HG03064 (cell line): ENCODE measurements at regions not wholly inside any gene's neighbourhood (a gene's known extent, or its start where the extent isn't known, plus 50 kb on each side); places are given as distances from the start of the nearest gene placed in this dataset.
"Not testable (repeated sequence)": the region's sequence is repeated elsewhere in the genome, so short reads cannot be mapped to it uniquely, and the experiment has no call there.

ENCODE experiments used
- ATAC-seq: cut with Tn5 transposase; IDR thresholded peaks from one replicate; pipeline ENCODE4 v1.9.1; 2021; ENCODE audit warnings: low read depth; ENCODE audit not compliant: unreplicated experiment

- ATAC-seq, result no peak
These were observed 562.1 kb downstream of the DACH1 start for GRCh38 chr13:71304861-71305260.

DNA sequence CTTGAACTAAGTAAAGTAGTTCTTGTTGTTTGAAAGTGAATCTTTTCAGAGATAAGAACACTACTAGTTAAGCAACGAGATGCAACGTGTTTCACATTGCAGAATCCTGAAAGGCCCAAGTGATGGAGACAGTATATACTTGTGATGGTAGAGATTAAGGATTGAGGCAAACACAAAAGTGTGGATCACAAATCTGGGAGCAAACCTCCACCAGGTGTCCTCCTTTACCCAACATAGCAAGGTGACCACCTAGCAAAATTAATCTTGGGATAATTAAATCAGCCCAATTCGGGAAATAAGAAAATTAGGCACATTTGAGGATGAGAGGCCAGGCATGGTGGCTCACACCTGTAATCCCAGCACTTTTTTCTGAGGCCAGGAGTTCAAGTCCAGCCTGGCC is 563.9 kb downstream of the DACH1 start:
- no peak for ATAC-seq

- no peak for ATAC-seq
These were observed 566.4 kb downstream of the DACH1 start for GRCh38 chr13:71300602-71301001.

DNA sequence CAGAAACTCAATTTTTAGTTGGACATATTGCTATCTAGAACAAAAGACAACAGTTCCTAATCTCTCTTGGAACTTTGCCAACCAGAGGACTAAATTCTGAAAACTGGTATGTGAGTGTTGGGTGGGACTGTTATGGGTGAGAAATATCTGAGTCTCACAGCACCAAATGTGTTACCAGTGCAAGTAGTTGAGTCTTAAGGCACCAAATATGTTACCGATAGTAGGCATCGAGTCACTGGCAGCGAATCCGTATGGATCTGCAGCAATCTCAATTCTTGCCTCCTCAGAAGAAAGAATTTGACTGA is 575.2 kb downstream of the DACH1 start:
- peak; percentile 19 for ATAC-seq

- peak; percentile 94 for ATAC-seq
These were observed 575.8 kb downstream of the DACH1 start for GRCh38 chr13:71290963-71291841.

- ATAC-seq, result not testable (repeated sequence)
These were observed 577.0 kb downstream of the DACH1 start for GRCh38 chr13:71289980-71290379.

DNA sequence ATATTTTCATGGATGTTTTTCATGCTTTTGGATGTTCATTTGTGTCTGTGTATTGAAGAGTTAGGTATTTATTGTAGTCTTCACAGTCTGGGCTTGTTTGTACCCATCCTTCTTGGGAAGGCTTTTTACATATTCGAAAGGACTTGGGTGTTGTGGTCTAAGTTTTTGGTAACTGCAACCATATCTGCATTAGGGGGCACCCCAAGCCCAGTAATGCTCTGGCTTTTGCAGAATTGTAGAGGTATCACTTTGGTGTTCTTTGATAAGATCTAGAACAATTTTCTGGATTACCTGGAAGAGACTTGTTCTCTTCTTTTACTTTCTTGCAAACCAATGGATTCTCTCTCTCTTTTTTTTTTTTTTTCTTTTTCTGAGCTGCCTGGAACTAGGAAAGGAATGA is 581.3 kb downstream of the DACH1 start:
- no peak for ATAC-seq

GRCh38 chr13:71278512-71278911 is 588.5 kb downstream of the DACH1 start:
- no peak for ATAC-seq

DNA sequence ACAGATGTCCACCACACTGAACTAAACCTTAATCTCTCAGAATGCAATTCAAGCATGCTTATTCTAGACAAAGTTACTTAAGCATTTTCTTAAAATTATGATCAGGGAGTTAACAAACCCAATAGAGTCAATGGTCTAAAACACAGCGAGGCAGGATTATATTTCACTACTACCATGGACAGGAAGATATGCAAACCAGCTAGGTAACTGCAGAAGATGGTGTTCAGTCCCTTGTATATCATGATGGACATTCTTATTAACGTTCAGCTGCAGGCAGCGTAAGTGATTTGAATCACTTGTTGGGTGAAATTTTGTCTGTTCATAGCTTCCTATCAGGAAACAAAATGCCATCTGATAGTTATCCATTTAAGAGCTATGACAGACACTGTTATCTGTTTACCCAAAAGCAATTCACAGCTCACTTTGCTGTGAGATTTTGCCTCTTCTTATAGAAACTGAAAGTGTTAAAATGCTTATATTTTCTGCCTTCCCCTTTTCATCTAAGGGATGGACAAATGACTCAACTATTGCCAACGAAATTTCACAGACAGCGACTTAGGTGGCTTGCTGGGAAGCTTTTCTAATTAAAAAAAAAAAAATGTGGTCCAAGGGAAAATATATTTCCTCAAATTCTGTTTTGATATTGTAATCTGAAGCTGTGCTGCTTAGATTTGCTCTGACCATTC is 591.9 kb downstream of the DACH1 start:
- ATAC-seq, result peak; percentile 95

DNA sequence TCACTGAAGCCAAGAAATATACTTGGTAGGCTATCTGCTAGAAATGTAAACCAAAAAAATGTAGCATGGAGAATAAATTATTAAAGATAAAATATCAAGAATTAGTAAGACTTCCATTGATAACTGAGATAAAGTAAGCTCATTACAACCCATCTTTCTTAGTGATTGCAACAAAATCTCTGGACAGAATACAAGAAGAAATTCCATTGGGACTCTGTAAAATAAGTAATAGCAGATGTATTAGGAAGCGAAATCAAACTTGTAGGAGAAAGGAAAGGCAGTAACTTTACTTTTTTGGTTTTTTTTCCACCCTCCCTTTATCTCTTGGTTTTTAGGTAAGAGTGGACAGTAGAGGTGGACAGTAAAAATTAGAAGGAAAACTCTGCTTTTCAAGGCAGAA is 605.7 kb downstream of the DACH1 start:
- no peak for ATAC-seq

DNA sequence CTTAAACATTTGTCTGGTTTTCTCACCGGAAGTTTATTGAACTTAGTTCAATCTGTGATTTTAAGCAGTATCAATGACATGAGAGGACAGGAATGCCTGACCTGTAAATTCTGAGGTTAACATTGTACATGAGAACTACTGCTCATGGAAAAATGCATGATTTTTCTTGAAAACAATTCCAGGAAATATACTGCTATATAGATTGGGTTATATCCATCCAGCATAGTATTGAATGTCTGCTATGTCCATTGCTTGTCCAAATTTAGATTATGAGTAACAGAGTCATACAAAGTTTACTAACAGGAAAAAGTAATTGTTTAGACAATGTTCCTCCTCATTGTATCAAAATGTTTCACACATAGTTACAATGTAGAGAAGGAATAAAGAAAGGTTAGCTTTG is 606.8 kb downstream of the DACH1 start:
- ATAC-seq, result no peak

- ATAC-seq, result no peak
These were observed 611.4 kb downstream of the DACH1 start for GRCh38 chr13:71255633-71256032.

GRCh38 chr13:71254384-71254783 is 612.6 kb downstream of the DACH1 start:
- ATAC-seq, result no peak

DNA sequence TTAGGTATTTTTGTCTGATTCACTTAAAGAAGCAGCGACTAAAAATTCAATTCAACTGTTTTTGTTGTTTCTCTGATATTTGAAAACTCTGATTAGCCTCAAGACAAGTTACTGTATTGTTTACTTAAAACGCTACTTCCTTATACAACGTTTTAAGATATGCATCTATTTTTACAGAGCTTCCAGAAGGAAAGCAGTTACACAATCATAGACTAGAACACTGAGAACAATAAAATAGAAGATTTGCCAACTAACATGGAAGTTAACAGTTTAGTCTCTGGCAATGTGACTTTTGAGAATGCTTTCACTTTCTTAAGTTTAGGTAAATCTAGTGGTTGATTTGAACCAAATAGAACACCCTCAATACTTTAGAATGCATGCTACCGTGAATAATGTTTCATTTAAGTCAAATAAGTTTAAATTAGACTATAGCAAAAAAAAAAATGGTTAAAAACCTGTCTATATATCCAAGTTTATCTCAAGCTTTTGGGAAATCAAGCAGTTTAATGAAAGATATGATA is 614.8 kb downstream of the DACH1 start:
- no peak for ATAC-seq

DNA sequence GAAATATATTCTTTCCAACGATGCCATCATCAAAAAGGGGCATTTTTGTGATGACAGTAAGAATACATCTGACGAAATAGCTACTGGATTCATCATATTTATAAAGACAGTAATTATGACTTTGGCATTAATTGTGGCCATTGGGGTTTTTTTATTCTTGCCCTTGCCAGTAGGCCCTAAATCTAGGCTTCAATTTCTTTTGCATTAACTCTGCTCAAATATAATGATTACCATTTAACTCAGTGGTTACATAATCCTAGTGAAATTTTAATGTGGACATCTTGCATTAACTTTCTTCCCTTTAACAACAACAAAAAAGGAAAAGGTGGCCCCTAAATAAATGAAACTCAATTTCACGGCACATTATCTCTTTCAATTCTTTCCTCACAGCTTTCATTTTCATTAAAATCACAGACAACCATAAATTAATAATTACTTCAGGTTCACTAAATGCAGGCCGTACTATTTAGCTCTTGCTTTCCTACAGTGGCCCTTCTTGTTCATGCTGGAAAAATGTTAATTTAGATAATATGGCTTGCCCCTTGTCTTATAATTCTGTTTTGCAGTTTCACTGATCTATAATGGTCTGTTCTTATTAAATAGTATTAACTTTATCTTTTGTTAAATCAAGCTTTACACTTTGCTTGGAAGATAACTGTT is 615.6 kb downstream of the DACH1 start:
- no peak for ATAC-seq

GRCh38 chr13:71249011-71249410 is 618.0 kb downstream of the DACH1 start:
- no peak for ATAC-seq

DNA sequence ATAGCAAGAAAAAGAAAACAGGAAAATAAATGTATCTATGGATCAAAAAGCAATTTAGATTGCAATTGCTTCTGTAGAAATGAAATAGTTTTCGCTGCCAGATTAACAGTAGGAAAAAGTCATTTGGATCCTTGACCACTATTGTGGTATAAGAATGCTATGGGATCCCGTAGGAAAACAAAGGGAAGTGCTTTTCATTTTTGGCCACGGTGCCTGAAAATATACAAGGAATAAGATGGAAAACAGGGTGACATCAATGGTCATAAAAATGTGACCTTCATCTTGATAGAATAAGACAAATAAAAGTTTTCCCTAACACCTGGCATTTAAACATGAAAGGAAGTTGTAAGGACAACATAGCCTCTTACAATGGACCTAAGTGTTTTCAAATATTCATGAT is 622.8 kb downstream of the DACH1 start:
- no peak for ATAC-seq

DNA sequence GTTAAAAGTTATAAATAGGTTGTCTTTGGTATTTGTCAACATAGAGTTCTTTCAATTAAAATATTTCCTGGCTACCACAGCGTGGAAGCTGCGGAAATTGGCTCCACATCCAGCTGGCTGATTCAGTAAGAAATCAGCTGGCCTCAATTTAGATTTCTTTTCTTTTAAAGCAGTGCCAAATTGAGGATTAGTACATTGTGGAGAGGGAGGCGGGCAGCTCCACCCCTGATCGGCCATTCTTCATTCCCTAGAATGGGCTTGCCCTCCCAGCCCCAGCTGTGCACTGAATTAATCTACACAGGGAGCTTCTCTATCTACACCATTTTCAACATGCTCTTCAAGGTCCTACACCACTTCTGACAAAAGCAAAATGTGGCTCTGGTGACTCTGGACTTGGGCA is 624.8 kb downstream of the DACH1 start:
- no peak for ATAC-seq

DNA sequence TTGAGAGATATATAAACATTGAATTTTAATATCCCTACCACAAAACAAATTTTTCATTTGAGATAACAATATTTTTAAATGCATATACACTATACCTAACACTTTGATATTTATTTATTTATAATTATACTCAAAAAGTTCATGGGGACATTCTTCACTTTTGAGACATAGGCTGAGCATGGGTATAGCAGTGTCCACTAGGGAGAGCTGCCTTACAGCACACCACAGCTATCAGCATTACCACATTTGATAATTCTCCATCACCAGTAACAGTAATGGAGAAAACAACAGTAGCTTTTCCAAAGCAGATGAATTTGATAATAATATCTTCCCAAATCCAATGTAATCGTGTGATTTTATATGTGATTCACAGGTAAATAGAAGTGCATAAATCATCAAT is 626.1 kb downstream of the DACH1 start:
- ATAC-seq, result no peak

GRCh38 chr13:71237332-71237731 is 629.7 kb downstream of the DACH1 start:
- ATAC-seq, result no peak

GRCh38 chr13:71219698-71220415 is 647.1 kb downstream of the DACH1 start:
- ATAC-seq, result no peak
